B cell (primary cell): ENCODE measurements at regions not wholly inside any gene's neighbourhood (a gene's known extent, or its start where the extent isn't known, plus 50 kb on each side); places are given as distances from the start of the nearest gene placed in this dataset.

Source experiments
- ATAC-seq: fragments of 200-7000 bp; cut with Tn5 transposase; one replicate; pipeline ENCODE4 v1.10.0; 2021; ENCODE audit warnings: low read depth, mild to moderate bottlenecking, moderate number of reproducible peaks, moderate library complexity
- CTCF ChIA-PET: fragments of 350-600 bp; sonication (Branson Sonifier 250); formaldehyde crosslinking; loops from one replicate; lab custom pipeline; 2021; ENCODE audit warnings: antibody characterized with exemption, inconsistent platforms; lab: Charles Lee
- POLR2A ChIA-PET: fragments of 350-600 bp; sonication (Branson Sonifier 250); formaldehyde crosslinking; loops from one replicate; lab custom pipeline; 2021; ENCODE audit warnings: antibody characterized with exemption; lab: Charles Lee
- DNase-seq: peaks from one replicate; pipeline ENCODE4 v3.0.0; 2013
- H2AFZ ChIP-seq: 2 replicates; pipeline ENCODE4 v1.6.1; 2012; ENCODE audit warnings: mild to moderate bottlenecking, low read depth, low read length; ENCODE audit not compliant: insufficient read depth, poor library complexity, severe bottlenecking
- H3K27ac ChIP-seq, 2 donors: 1 replicate in 1 of 2; 2 replicates in 1 of 2; pipeline ENCODE4 v1.5.1; 2012 to 2013; ENCODE audit warnings: low read length in 2 of 2, mild to moderate bottlenecking in 2 of 2, moderate library complexity in 1 of 2
- H3K27me3 ChIP-seq, 4 experiments: fragments of 200-600 bp in 1 of 4; sonication (generic) in 1 of 4; replicated peaks in 1 of 4; 1 replicate in 2 of 4; 2 replicates in 2 of 4; pipeline versions ENCODE4 v1.6.1 to v1.7.0; 2013 to 2016; ENCODE audit warnings: low read length in 3 of 4, mild to moderate bottlenecking in 2 of 4, mixed read lengths in 1 of 4, moderate library complexity in 1 of 4; ENCODE audit not compliant: insufficient read depth in 4 of 4, control insufficient read depth in 3 of 4; ENCODE audit errors: control extremely low read depth in 1 of 4
- H3K36me3 ChIP-seq, 2 experiments: replicated peaks in 1 of 2; 1 replicate in 1 of 2; 2 replicates in 1 of 2; pipeline versions ENCODE4 v1.6.1 to v1.7.1; 2013; ENCODE audit warnings: low read length in 1 of 2; ENCODE audit not compliant: insufficient read depth in 2 of 2, control insufficient read depth in 1 of 2; ENCODE audit errors: control extremely low read depth in 1 of 2, extremely low read depth in 1 of 2
- H3K4me1 ChIP-seq, 2 donors: fragments of 200-600 bp in 1 of 2; sonication (generic) in 1 of 2; 1 replicate in 1 of 2; 2 replicates in 1 of 2; pipeline versions ENCODE4 v1.5.1 to v1.6.1; 2013 to 2017; ENCODE audit warnings: low read length in 2 of 2; ENCODE audit not compliant: control insufficient read depth in 2 of 2, insufficient read depth in 2 of 2
- H3K4me2 ChIP-seq: replicated peaks from 2 replicates; pipeline ENCODE3; 2012; ENCODE audit warnings: mild to moderate bottlenecking, low read depth, low read length; ENCODE audit not compliant: poor library complexity, severe bottlenecking
- H3K4me3 ChIP-seq, 5 experiments: fragments of 200-600 bp in 1 of 5; sonication (generic) in 1 of 5; 1 replicate in 3 of 5; 2 replicates in 2 of 5; pipeline versions ENCODE4 v1.5.1 to v1.7.0; 2011 to 2016; ENCODE audit warnings: low read length in 4 of 5, mild to moderate bottlenecking in 4 of 5, low read depth in 2 of 5, control low read depth in 1 of 5, moderate library complexity in 1 of 5; ENCODE audit not compliant: insufficient read depth in 1 of 5; ENCODE audit errors: control extremely low read depth in 1 of 5, extremely low read depth in 1 of 5
- H3K79me2 ChIP-seq: fragments of 200-600 bp; sonication (generic); one replicate; pipeline ENCODE4 v1.6.0; 2016; ENCODE audit warnings: low read length; ENCODE audit not compliant: control insufficient read depth, insufficient read depth
- H3K9ac ChIP-seq: fragments of 200-600 bp; sonication (generic); 2 replicates; pipeline ENCODE4 v1.6.1; 2017; ENCODE audit warnings: mild to moderate bottlenecking, low read length, moderate library complexity
- H3K9me3 ChIP-seq, 3 donors: one replicate each; pipeline versions ENCODE4 v1.6.1 to v1.7.1; 2013; ENCODE audit warnings: low read length in 2 of 3; ENCODE audit not compliant: control insufficient read depth in 2 of 3, insufficient read depth in 1 of 3; ENCODE audit errors: control extremely low read depth in 1 of 3
- H4K20me1 ChIP-seq: 2 replicates; pipeline ENCODE4 v1.6.0; 2012; ENCODE audit warnings: mild to moderate bottlenecking, low read length; ENCODE audit not compliant: insufficient read depth, control insufficient read depth, poor library complexity, severe bottlenecking
- H3K27ac Mint-ChIP-seq: one replicate; pipeline ENCODE4 v1.8.0; 2021; ENCODE audit warnings: mixed read lengths
- H3K27me3 Mint-ChIP-seq: one replicate; pipeline ENCODE4 v1.8.0; 2021; ENCODE audit warnings: mixed read lengths
- H3K4me1 Mint-ChIP-seq: one replicate; pipeline ENCODE4 v1.8.0; 2021; ENCODE audit warnings: mixed read lengths
- H3K4me3 Mint-ChIP-seq: one replicate; pipeline ENCODE4 v1.8.0; 2021; ENCODE audit warnings: mixed read lengths
- H3K9me3 Mint-ChIP-seq: one replicate; pipeline ENCODE4 v1.8.0; 2022; ENCODE audit warnings: mixed read lengths; ENCODE audit not compliant: insufficient read depth
- EZH2 ChIP-seq: IDR thresholded peaks from 2 replicates; pipeline ENCODE4 v1.6.1; 2012; ENCODE audit warnings: borderline replicate concordance, low read depth, mild to moderate bottlenecking, moderate library complexity, low read length; ENCODE audit not compliant: insufficient read depth, poor library complexity, severe bottlenecking
- WGBS: methylation state at CpG from one replicate; pipeline ENCODE4 v1.1.5; 2013; ENCODE audit warnings: missing lambda C conversion rate; ENCODE audit not compliant: insufficient coverage; 5-methylcytosine and 5-hydroxymethylcytosine counted together
- intact Hi-C: fragments of 100-400 bp; cut with micrococcal nuclease; formaldehyde crosslinking; loops from one replicate; pipeline ENCODE4 v1.10.0; 2022
- TF ChIP-seq, protein P1 (sequence below): fragments of 200-600 bp; IDR thresholded peaks from one replicate; pipeline ENCODE4 v1.8.0; 2022; ENCODE audit warnings: antibody characterized with exemption, mild to moderate bottlenecking

DNA sequence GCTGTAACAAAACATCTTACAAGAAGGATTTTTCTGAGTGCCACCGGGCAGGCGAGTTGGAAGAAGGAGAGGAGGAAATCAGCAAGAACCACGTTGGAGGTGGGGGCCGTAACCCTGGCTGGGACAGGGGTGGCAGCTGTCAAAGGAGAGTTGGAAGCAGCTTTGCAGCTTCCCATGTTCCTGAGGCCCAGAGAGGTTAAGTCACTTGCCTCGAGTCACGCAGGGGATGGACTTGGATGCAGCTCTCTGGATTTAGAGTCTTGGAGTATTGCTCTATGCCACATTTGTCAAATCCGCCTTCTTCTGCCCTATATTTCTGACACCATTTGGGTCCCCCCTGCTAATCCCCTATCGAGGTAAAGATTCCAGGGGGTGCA lies 83.0 kb upstream of the CIBAR2 start:
- no peaks in the 10 kb centered on the region for H4K20me1 ChIP-seq
- peaks cover 8% of the 10 kb centered on the region for H3K27me3 Mint-ChIP-seq
- H2AFZ ChIP-seq, result no peak overlapping the region
- no peak overlapping the region for H3K9ac ChIP-seq
- no peaks in the 10 kb centered on the region for H3K36me3 ChIP-seq
- H3K4me1 ChIP-seq, result no peaks in the 10 kb centered on the region
- intact Hi-C loops, result no loop called here
- no peak overlapping the region for H3K4me3 ChIP-seq
- H3K79me2 ChIP-seq, result no peaks in the 10 kb centered on the region
- no peaks in the 10 kb centered on the region for H3K4me1 Mint-ChIP-seq
- H3K27ac Mint-ChIP-seq, result no peak overlapping the region
- ATAC-seq (no peak), DNase-seq (no peak)
- no peaks in the 10 kb centered on the region for H3K9me3 Mint-ChIP-seq
- ChIA-PET POLR2A (no interaction called here), CTCF (no interaction called here)
- H3K4me2 ChIP-seq, result no peak overlapping the region
- no peak overlapping the region for H3K4me3 Mint-ChIP-seq
- no peak for TF ChIP-seq EZH2
- TF ChIP-seq, protein P1, sequence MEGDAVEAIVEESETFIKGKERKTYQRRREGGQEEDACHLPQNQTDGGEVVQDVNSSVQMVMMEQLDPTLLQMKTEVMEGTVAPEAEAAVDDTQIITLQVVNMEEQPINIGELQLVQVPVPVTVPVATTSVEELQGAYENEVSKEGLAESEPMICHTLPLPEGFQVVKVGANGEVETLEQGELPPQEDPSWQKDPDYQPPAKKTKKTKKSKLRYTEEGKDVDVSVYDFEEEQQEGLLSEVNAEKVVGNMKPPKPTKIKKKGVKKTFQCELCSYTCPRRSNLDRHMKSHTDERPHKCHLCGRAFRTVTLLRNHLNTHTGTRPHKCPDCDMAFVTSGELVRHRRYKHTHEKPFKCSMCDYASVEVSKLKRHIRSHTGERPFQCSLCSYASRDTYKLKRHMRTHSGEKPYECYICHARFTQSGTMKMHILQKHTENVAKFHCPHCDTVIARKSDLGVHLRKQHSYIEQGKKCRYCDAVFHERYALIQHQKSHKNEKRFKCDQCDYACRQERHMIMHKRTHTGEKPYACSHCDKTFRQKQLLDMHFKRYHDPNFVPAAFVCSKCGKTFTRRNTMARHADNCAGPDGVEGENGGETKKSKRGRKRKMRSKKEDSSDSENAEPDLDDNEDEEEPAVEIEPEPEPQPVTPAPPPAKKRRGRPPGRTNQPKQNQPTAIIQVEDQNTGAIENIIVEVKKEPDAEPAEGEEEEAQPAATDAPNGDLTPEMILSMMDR, result no peak
- peaks cover 0 to 11% (median 4%) of the 10 kb centered on the region in 3 donors for H3K9me3 ChIP-seq
- peaks cover 0 to 2% (median 1%) of the 10 kb centered on the region in 4 experiments for H3K27me3 ChIP-seq
- 75% methylated on average over 6 of the region's 8 CpGs for WGBS
- H3K27ac ChIP-seq, result no peak overlapping the region

DNA sequence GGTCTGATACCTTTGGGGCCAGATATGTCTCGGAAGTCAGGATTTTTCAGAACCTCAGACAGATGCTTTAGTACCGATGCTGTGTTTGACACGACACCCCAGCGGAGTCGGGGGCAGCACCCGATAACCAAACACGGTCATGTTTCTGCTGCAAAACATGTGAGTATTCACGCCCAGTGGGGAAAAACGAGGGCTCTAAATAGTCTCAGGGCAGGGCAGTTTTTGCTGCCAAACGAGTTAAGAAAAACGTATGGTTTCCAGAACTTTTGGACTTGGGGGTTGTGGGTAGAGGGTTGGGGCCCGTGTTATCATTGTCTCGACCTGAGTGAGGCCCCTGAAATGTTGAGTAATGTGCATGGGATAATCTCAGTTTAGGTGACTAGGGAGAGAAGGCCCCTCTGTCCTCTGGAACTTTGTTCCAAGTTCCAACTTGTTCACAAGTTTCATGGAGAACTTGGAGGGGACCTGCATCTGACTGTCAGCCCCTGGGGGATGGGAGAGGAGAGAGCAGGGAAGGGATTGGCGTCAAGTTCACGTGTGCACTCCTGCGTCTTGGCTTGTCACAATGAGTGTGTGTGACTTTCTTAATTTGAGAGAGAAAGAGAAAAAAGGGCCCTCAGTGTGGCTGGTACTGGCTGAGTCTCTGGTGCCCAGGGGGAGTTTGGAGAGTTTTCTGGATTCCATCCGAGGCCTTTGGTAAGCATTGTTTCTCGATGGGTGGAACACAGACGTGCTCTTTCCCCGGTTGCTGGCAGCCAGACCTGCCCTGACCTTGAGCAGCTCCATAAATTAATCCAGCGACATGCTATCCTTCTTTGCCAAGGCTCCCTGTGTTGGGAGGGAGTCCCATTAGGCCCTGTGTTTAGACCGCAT lies 83.9 kb upstream of the CIBAR2 start:
- H3K27ac Mint-ChIP-seq, result no peak overlapping the region
- ATAC-seq (no peak), DNase-seq (no peak)
- Histone ChIP-seq H3K9ac (no peak overlapping the region), H3K4me2 (no peak overlapping the region), H2AFZ (no peak overlapping the region), H3K4me1 (no peaks in the 10 kb centered on the region), H4K20me1 (no peaks in the 10 kb centered on the region), H3K4me3 (no peak overlapping the region), H3K27ac (no peak overlapping the region), H3K79me2 (no peaks in the 10 kb centered on the region), H3K36me3 (no peaks in the 10 kb centered on the region), H3K9me3 (peaks cover 0 to 3% (median 0%) of the 10 kb centered on the region in 3 donors), H3K27me3 (peaks cover 0 to 2% (median 1%) of the 10 kb centered on the region in 4 experiments)
- no peak overlapping the region for H3K4me3 Mint-ChIP-seq
- no peak for TF ChIP-seq EZH2
- TF ChIP-seq, protein P1, result no peak
- 90% methylated on average over 20 of the region's 22 CpGs for WGBS
- POLR2A ChIA-PET, result no interaction called here
- CTCF ChIA-PET, result interaction anchor here (0.7 kb wide), 1 partner anchor 12 kb away, joined by 3 read pairs; no protein-coding TSS in a partner anchor
- intact Hi-C loops, result no loop called here
- no peaks in the 10 kb centered on the region for H3K4me1 Mint-ChIP-seq
- peaks cover 8% of the 10 kb centered on the region for H3K27me3 Mint-ChIP-seq
- H3K9me3 Mint-ChIP-seq, result no peaks in the 10 kb centered on the region
